ENCODE measurements at regions not wholly inside any gene's neighbourhood (a gene's known extent, or its start where the extent isn't known, plus 50 kb on each side); places are given as distances from the start of the nearest gene placed in this dataset.

GRCh38 chr1:187157115-187157514 is 328.4 kb downstream of the PLA2G4A start:
- TF ChIP-seq POLR2AphosphoS5 (IDR thresholded peaks at IDR 0.05; ENCODE audit: borderline replicate concordance, low read depth, low read length) = no peak
- TF ChIP-seq EZH2 (IDR thresholded peaks at IDR 0.05) = no peak
- TF ChIP-seq FOXP2 (optimal IDR thresholded peaks at IDR 0.05; ENCODE audit: control extremely low read depth, extremely low read length, insufficient read depth) = no peak

Measured in SK-N-MC (cell line).